ENCODE measurements at regions not wholly inside any gene's neighbourhood (a gene's known extent, or its start where the extent isn't known, plus 50 kb on each side); places are given as distances from the start of the nearest gene placed in this dataset.

DNA sequence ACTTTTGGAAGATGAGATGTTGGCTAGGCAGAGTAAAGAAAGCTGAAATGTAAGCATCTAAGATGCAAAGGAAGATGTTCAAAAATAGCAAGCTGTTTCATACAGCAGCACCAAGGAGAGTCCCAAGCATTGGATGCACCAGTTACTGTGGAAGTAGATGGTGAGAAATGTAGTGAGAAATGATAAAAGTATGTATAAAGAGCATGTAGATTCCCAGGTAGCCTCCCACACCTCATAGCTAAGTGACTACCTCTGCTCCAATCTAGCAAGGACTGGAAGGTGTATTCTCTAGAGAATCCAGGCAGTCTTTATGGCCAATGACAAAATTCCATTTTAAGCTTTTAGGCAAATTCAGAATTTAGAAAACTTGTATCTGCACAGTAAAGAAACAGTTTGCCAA is 50.9 kb upstream of the C4orf54 start:
- Mint-ChIP-seq H3K4me1 (no peaks in the 10 kb centered on the region), H3K4me3 (no peak overlapping the region)
- no peaks in the 10 kb centered on the region for H3K79me2 ChIP-seq (ENCODE audit: insufficient read depth, low read length)

More for the DNA sequence above, 50.9 kb upstream of the C4orf54 start:
- no peaks in the 10 kb centered on the region for H3K4me1 ChIP-seq (ENCODE audit: control insufficient read depth in 1 of 2, insufficient read depth in 2 of 2, low read length in 2 of 2)
- no peak overlapping the region for H3K9ac ChIP-seq (ENCODE audit: insufficient read depth, low read length, poor library complexity, severe bottlenecking)
- no peaks in the 10 kb centered on the region for H3K36me3 ChIP-seq (replicated peaks in 1 of 2; ENCODE audit: control insufficient read depth in 1 of 2, insufficient read depth in 2 of 2, low read length in 2 of 2)
- H3K27me3 Mint-ChIP-seq (ENCODE audit: low read depth in 3 of 3): peaks cover 0 to 3% (median 0%) of the 10 kb centered on the region in 3 donors
- intact Hi-C loops (cut with micrococcal nuclease): no loop called here
- TF ChIP-seq, protein P1, sequence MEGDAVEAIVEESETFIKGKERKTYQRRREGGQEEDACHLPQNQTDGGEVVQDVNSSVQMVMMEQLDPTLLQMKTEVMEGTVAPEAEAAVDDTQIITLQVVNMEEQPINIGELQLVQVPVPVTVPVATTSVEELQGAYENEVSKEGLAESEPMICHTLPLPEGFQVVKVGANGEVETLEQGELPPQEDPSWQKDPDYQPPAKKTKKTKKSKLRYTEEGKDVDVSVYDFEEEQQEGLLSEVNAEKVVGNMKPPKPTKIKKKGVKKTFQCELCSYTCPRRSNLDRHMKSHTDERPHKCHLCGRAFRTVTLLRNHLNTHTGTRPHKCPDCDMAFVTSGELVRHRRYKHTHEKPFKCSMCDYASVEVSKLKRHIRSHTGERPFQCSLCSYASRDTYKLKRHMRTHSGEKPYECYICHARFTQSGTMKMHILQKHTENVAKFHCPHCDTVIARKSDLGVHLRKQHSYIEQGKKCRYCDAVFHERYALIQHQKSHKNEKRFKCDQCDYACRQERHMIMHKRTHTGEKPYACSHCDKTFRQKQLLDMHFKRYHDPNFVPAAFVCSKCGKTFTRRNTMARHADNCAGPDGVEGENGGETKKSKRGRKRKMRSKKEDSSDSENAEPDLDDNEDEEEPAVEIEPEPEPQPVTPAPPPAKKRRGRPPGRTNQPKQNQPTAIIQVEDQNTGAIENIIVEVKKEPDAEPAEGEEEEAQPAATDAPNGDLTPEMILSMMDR (IDR thresholded peaks at IDR 0.05): no peak
- peaks cover 0 to 7% (median 0%) of the 10 kb centered on the region in 7 donors for H3K9me3 Mint-ChIP-seq
- H3K4me3 ChIP-seq (replicated peaks in 1 of 3; ENCODE audit: low read depth in 2 of 3, low read length in 3 of 3): no peak overlapping the region
- no peaks in the 10 kb centered on the region for H3K9me3 ChIP-seq (replicated peaks in 1 of 2; ENCODE audit: control insufficient read depth in 1 of 2, insufficient read depth in 1 of 2, low read length in 2 of 2)
- no peak for DNase-seq
- H3K27ac ChIP-seq (ENCODE audit: low read depth in 1 of 2, low read length in 2 of 2): no peak overlapping the region
- H3K36me3 Mint-ChIP-seq: no peaks in the 10 kb centered on the region
- H3K4me2 ChIP-seq (replicated peaks; ENCODE audit: extremely low read depth, low read length, poor library complexity, severe bottlenecking): no peak overlapping the region
- no peak overlapping the region for H3K27ac Mint-ChIP-seq
- H4K20me1 ChIP-seq (ENCODE audit: insufficient read depth, low read length): no peaks in the 10 kb centered on the region
- no peak overlapping the region for H2AFZ ChIP-seq (ENCODE audit: insufficient read depth, low read depth, low read length, poor library complexity, severe bottlenecking)
- H3K27me3 ChIP-seq (ENCODE audit: control insufficient read depth in 2 of 2, insufficient read depth in 2 of 2, low read length in 2 of 2): no peaks in the 10 kb centered on the region

Data from CD14-positive monocyte (primary cell).